H1 (cell line): ENCODE measurements at regions not wholly inside any gene's neighbourhood (a gene's known extent, or its start where the extent isn't known, plus 50 kb on each side); places are given as distances from the start of the nearest gene placed in this dataset.

Experiments used
- CTCF ChIA-PET: fragments of 300-600 bp; sonication (Branson Sonifier 250); formaldehyde crosslinking; loops from one replicate; lab custom pipeline; 2021; ENCODE audit not compliant: partially characterized antibody; lab: Charles Lee
- POLR2A ChIA-PET: fragments of 300-600 bp; sonication (Branson Sonifier 250); formaldehyde crosslinking; loops from one replicate; lab custom pipeline; 2021; ENCODE audit warnings: inconsistent platforms; ENCODE audit not compliant: partially characterized antibody; lab: Charles Lee
- DNase-seq, 2 experiments: peaks; one replicate each; pipeline versions ENCODE4 v3.0.0 to v3.0.0-alpha.2; 2010 to 2022; ENCODE audit warnings: low spot score in 2 of 2, low read depth in 1 of 2, mixed read lengths in 1 of 2
- FAIRE-seq: peaks from 2 replicates; lab custom pipeline; 2011; peaks lifted over from hg19 to GRCh38; lab: Jason Lieb, UNC
- H2AFZ ChIP-seq: 2 replicates; pipeline ENCODE4 v1.8.1; 2012; ENCODE audit warnings: low read length, inconsistent platforms
- H2AK5ac ChIP-seq: 2 replicates; pipeline ENCODE4 v1.6.1; 2013; ENCODE audit warnings: low read depth, low read length
- H2BK120ac ChIP-seq: replicated peaks from 2 replicates; pipeline ENCODE3; 2013; ENCODE audit warnings: low read depth, low read length, inconsistent platforms
- H2BK12ac ChIP-seq: 2 replicates; pipeline ENCODE4 v1.6.1; 2013; ENCODE audit warnings: low read depth, low read length
- H2BK15ac ChIP-seq: 2 replicates; pipeline ENCODE4 v1.6.1; 2013; ENCODE audit warnings: low read length
- H2BK20ac ChIP-seq: 2 replicates; pipeline ENCODE4 v1.6.1; 2013; ENCODE audit warnings: low read length
- H2BK5ac ChIP-seq: 2 replicates; pipeline ENCODE4 v1.6.1; 2013; ENCODE audit warnings: low read depth, low read length
- H3K14ac ChIP-seq: 2 replicates; pipeline ENCODE4 v1.6.1; 2013; ENCODE audit warnings: inconsistent platforms; ENCODE audit not compliant: insufficient read length
- H3K18ac ChIP-seq: 2 replicates; pipeline ENCODE4 v1.6.1; 2013; ENCODE audit warnings: low read length; ENCODE audit errors: extremely low read depth
- H3K23ac ChIP-seq: 2 replicates; pipeline ENCODE4 v1.6.1; 2013; ENCODE audit warnings: inconsistent platforms; ENCODE audit not compliant: insufficient read length
- H3K23me2 ChIP-seq: 2 replicates; pipeline ENCODE4 v1.6.1; 2013; ENCODE audit warnings: low read depth, low read length
- H3K27ac ChIP-seq: 2 replicates; pipeline ENCODE4 v1.6.1; 2011; ENCODE audit warnings: low read depth, low read length, inconsistent platforms
- H3K27me3 ChIP-seq, 4 experiments: replicated peaks in 1 of 4; 1 replicate in 1 of 4; 2 replicates in 3 of 4; pipeline versions ENCODE4 v1.6.1 to v1.8.1; 2011 to 2013; ENCODE audit warnings: low read length in 3 of 4, mild to moderate bottlenecking in 3 of 4, inconsistent platforms in 2 of 4, mixed read lengths in 2 of 4, moderate library complexity in 1 of 4; ENCODE audit not compliant: control insufficient read depth in 3 of 4, insufficient read depth in 3 of 4; ENCODE audit errors: extremely low read depth in 1 of 4
- H3K36me3 ChIP-seq, 4 experiments: 2 replicates each; pipeline versions ENCODE4 v1.6.1 to v1.8.1; 2011 to 2013; ENCODE audit warnings: mild to moderate bottlenecking in 4 of 4, low read length in 3 of 4, moderate library complexity in 2 of 4, control low read depth in 1 of 4, inconsistent platforms in 1 of 4; ENCODE audit not compliant: insufficient read depth in 4 of 4, control insufficient read depth in 2 of 4
- H3K4ac ChIP-seq: replicated peaks from 2 replicates; pipeline ENCODE3; 2013; ENCODE audit warnings: low read length, low read depth, mixed read lengths, inconsistent platforms; ENCODE audit not compliant: insufficient read length
- H3K4me1 ChIP-seq, 4 experiments: replicated peaks in 1 of 4; 1 replicate in 1 of 4; 2 replicates in 3 of 4; pipeline versions ENCODE4 v1.6.1 to v1.8.1; 2011 to 2013; ENCODE audit warnings: low read length in 3 of 4, inconsistent platforms in 2 of 4, mixed read lengths in 1 of 4; ENCODE audit not compliant: insufficient read depth in 4 of 4, control insufficient read depth in 3 of 4
- H3K4me2 ChIP-seq, 2 experiments: 2 replicates each; pipeline versions ENCODE4 v1.6.1 to v1.8.1; 2011 to 2013; ENCODE audit warnings: low read depth in 2 of 2, low read length in 2 of 2, control low read depth in 1 of 2, inconsistent platforms in 1 of 2, mild to moderate bottlenecking in 1 of 2; ENCODE audit not compliant: insufficient read depth in 1 of 2
- H3K4me3 ChIP-seq, 4 experiments: fragments of 200-600, 300-600 bp in 1 of 4; sonication (generic), shearing (Covaris generic), sonication (Bioruptor Twin) in 1 of 4; 2 replicates each; pipeline versions ENCODE4 v1.5.1 to v1.8.1; 2011 to 2016; ENCODE audit warnings: low read length in 4 of 4, low read depth in 3 of 4, control low read depth in 2 of 4, inconsistent platforms in 2 of 4, mild to moderate bottlenecking in 2 of 4, mixed read lengths in 1 of 4, moderate library complexity in 1 of 4; ENCODE audit not compliant: insufficient read depth in 2 of 4; ENCODE audit errors: extremely low read depth in 1 of 4
- H3K56ac ChIP-seq: replicated peaks from 2 replicates; pipeline ENCODE3; 2013; ENCODE audit warnings: low read depth, mild to moderate bottlenecking, mixed read lengths, low read length, inconsistent platforms; ENCODE audit not compliant: insufficient read length
- H3K79me1 ChIP-seq: 2 replicates; pipeline ENCODE4 v1.6.1; 2013; ENCODE audit warnings: low read depth, low read length, control low read depth
- H3K79me2 ChIP-seq, 2 experiments: 2 replicates each; pipeline versions ENCODE4 v1.6.1 to v1.8.1; 2012 to 2013; ENCODE audit warnings: low read length in 2 of 2, mild to moderate bottlenecking in 2 of 2, inconsistent platforms in 1 of 2; ENCODE audit not compliant: insufficient read depth in 2 of 2, control insufficient read depth in 1 of 2
- H3K9ac ChIP-seq, 4 experiments: replicated peaks in 1 of 4; 1 replicate in 1 of 4; 2 replicates in 3 of 4; pipeline versions ENCODE4 v1.6.1 to v1.8.1; 2011 to 2013; ENCODE audit warnings: low read depth in 3 of 4, low read length in 3 of 4, control low read depth in 2 of 4, mild to moderate bottlenecking in 2 of 4, moderate library complexity in 2 of 4, inconsistent platforms in 1 of 4; ENCODE audit errors: extremely low read depth in 1 of 4
- H3K9me3 ChIP-seq, 2 experiments: 2 replicates each; pipeline versions ENCODE4 v1.6.1 to v1.8.1; 2012 to 2013; ENCODE audit warnings: mild to moderate bottlenecking in 2 of 2, moderate library complexity in 2 of 2, control low read depth in 1 of 2, inconsistent platforms in 1 of 2, low read depth in 1 of 2, low read length in 1 of 2, mixed read lengths in 1 of 2; ENCODE audit not compliant: insufficient read depth in 2 of 2
- H4K20me1 ChIP-seq, 2 experiments: replicated peaks in 1 of 2; 2 replicates each; pipeline versions ENCODE3 to v1.8.1; 2011 to 2013; ENCODE audit warnings: inconsistent platforms in 2 of 2, low read length in 2 of 2, mild to moderate bottlenecking in 1 of 2; ENCODE audit not compliant: insufficient read depth in 2 of 2, control insufficient read depth in 1 of 2
- H4K5ac ChIP-seq: 2 replicates; pipeline ENCODE4 v1.6.1; 2013; ENCODE audit warnings: low read length, low read depth, mixed read lengths, inconsistent platforms; ENCODE audit not compliant: insufficient read length
- H4K8ac ChIP-seq: 2 replicates; pipeline ENCODE4 v1.8.0; 2013; ENCODE audit warnings: mild to moderate bottlenecking, moderate library complexity, low read length, inconsistent platforms; ENCODE audit not compliant: insufficient read depth; ENCODE audit errors: extremely low read depth
- H4K91ac ChIP-seq: replicated peaks from 2 replicates; pipeline ENCODE3; 2013; ENCODE audit warnings: low read length, mixed read lengths, inconsistent platforms; ENCODE audit not compliant: insufficient read length
- ATF3 ChIP-seq: IDR thresholded peaks from 2 replicates; pipeline ENCODE4 v1.6.1; 2011; ENCODE audit warnings: low read depth, mild to moderate bottlenecking, low read length; ENCODE audit not compliant: insufficient read depth
- CBX5 ChIP-seq: fragments of 300-800, 300-1000 bp; sonication (generic); IDR thresholded peaks from 2 replicates; pipeline ENCODE4 v1.7.1; 2016; ENCODE audit warnings: antibody characterized with exemption, low read length, low read depth
- CTCF ChIP-seq, 3 experiments: IDR thresholded peaks; 1 replicate in 2 of 3; 2 replicates in 1 of 3; pipeline versions ENCODE4 v1.5.1 to v1.6.1; 2011; ENCODE audit warnings: low read length in 3 of 3, mild to moderate bottlenecking in 3 of 3, inconsistent platforms in 2 of 3, low read depth in 1 of 3, moderate library complexity in 1 of 3; ENCODE audit not compliant: insufficient read depth in 1 of 3; ENCODE audit errors: control extremely low read depth in 1 of 3
- FOSL1 ChIP-seq: IDR thresholded peaks from 2 replicates; pipeline ENCODE4 v1.6.1; 2011; ENCODE audit warnings: mild to moderate bottlenecking, low read depth, low read length, moderate library complexity; ENCODE audit not compliant: insufficient read depth
- HDAC2 ChIP-seq, 2 experiments: fragments of 300-600 bp in 1 of 2; sonication (generic) in 1 of 2; IDR thresholded peaks; 2 replicates each; pipeline ENCODE4 v1.6.1; 2011 to 2012; ENCODE audit warnings: low read depth in 2 of 2, low read length in 2 of 2, mild to moderate bottlenecking in 2 of 2, moderate library complexity in 2 of 2, borderline replicate concordance in 1 of 2, inconsistent platforms in 1 of 2
- HDAC6 ChIP-seq: IDR thresholded peaks from one replicate; pipeline ENCODE4 v1.7.1; 2012; ENCODE audit warnings: low read depth, mild to moderate bottlenecking, inconsistent platforms, low read length, moderate library complexity
- RAD21 ChIP-seq, 2 experiments: IDR thresholded peaks in 1 of 2; conservative IDR thresholded peaks in 1 of 2; 2 replicates each; pipeline ENCODE4 v1.6.1; 2011; ENCODE audit warnings: low read depth in 2 of 2, low read length in 2 of 2, improper control_type of control experiment in 1 of 2, inconsistent platforms in 1 of 2, mild to moderate bottlenecking in 1 of 2, moderate library complexity in 1 of 2
- WGBS, 2 experiments: shearing (Covaris generic) in 1 of 2; methylation state at CpG; one replicate each; pipeline versions ENCODE4 v1.1.6 to v1.1.7; 2013 to 2015; ENCODE audit warnings: low lambda C conversion rate in 2 of 2, mixed read lengths in 2 of 2, inconsistent platforms in 1 of 2, low coverage in 1 of 2, missing lambda C conversion rate in 1 of 2; ENCODE audit not compliant: insufficient replicate concordance in 2 of 2, insufficient coverage in 1 of 2, insufficient read length in 1 of 2; ENCODE audit errors: extremely low coverage in 1 of 2, missing lambda C conversion rate in 1 of 2; 5-methylcytosine and 5-hydroxymethylcytosine counted together

GRCh38 chr2:150872756-150873395 lies 385.4 kb upstream of the RND3 start:
- H2BK5ac ChIP-seq = peak overlapping the region; percentile 94; the same call in 1 of the 2 replicates
- ChIA-PET CTCF (interaction anchor here (1.0 to 1.4 kb wide), 3 partner anchors 9 to 272 kb away, joined by 3 to 4 read pairs (median 4); no protein-coding TSS in a partner anchor), POLR2A (no interaction called here)
- no peak overlapping the region for H3K4ac ChIP-seq
- no peak overlapping the region for H3K4me3 ChIP-seq
- H3K27ac ChIP-seq = no peak overlapping the region
- H3K27me3 ChIP-seq = no peaks in the 10 kb centered on the region
- H3K79me2 ChIP-seq = no peaks in the 10 kb centered on the region
- H3K23me2 ChIP-seq = no peaks in the 10 kb centered on the region
- H3K4me1 ChIP-seq = peaks cover 7 to 34% (median 25%) of the 10 kb centered on the region in 4 experiments; a peak in 6 of 7 replicates
- H4K20me1 ChIP-seq = no peaks in the 10 kb centered on the region
- no peak overlapping the region for H2AFZ ChIP-seq
- H4K5ac ChIP-seq = peak overlapping the region; percentile 53
- H4K91ac ChIP-seq = no peak overlapping the region
- H3K56ac ChIP-seq = no peak overlapping the region
- H3K14ac ChIP-seq = no peak overlapping the region
- H3K9ac ChIP-seq = no peak overlapping the region
- H2BK12ac ChIP-seq = peak overlapping the region; percentile 72; the same call in 1 of the 2 replicates
- WGBS, 2 experiments = 11% methylated on average over 5 of the region's 5 CpGs; no CpG with 5 or more reads in 1 of the 2 experiments
- H3K23ac ChIP-seq = no peak overlapping the region
- TF ChIP-seq RAD21 (IDR thresholded peaks at IDR 0.05 in 1 of 2, conservative IDR thresholded peaks at IDR 0.05 in 1 of 2; ENCODE audit: low read depth in 2 of 2, low read length in 2 of 2) (peak; percentile 21 to 43; a peak in 3 of 4 replicates), FOSL1 (no peak), HDAC6 (no peak), HDAC2 (IDR thresholded peaks at IDR 0.05; ENCODE audit: borderline replicate concordance in 1 of 2, low read depth in 2 of 2, low read length in 2 of 2) (no peak), ATF3 (no peak), CBX5 (no peak), CTCF (IDR thresholded peaks at IDR 0.05; ENCODE audit: control extremely low read depth in 1 of 3, insufficient read depth in 1 of 3, low read depth in 1 of 3, low read length in 3 of 3) (peak in 2 of 3 experiments; percentile 6 to 10; a peak in 2 of 4 replicates)
- peaks cover 0 to 9% of the 10 kb centered on the region in 2 experiments; a peak in 2 of 4 replicates for H3K9me3 ChIP-seq
- H2BK20ac ChIP-seq = 0 out of 2 replicates have a peak overlapping the region, but pooled peaks have one; percentile 83
- H3K36me3 ChIP-seq = no peaks in the 10 kb centered on the region; a peak in 1 of 8 replicates
- no peak overlapping the region for H2BK15ac ChIP-seq
- H3K18ac ChIP-seq = peak overlapping the region; percentile 75
- DNase-seq (peak in 1 of 2 experiments; percentile 39), FAIRE-seq (no peak)
- H2BK120ac ChIP-seq = peak overlapping the region; percentile 87
- H4K8ac ChIP-seq = no peak overlapping the region
- peak overlapping the region; percentile 37 to 55; a peak in 2 of 4 replicates for H3K4me2 ChIP-seq
- H3K79me1 ChIP-seq = no peaks in the 10 kb centered on the region
- H2AK5ac ChIP-seq = 0 out of 2 replicates have a peak overlapping the region, but pooled peaks have one; percentile 14
